ENCODE measurements at regions not wholly inside any gene's neighbourhood (a gene's known extent, or its start where the extent isn't known, plus 50 kb on each side); places are given as distances from the start of the nearest gene placed in this dataset.

DNA sequence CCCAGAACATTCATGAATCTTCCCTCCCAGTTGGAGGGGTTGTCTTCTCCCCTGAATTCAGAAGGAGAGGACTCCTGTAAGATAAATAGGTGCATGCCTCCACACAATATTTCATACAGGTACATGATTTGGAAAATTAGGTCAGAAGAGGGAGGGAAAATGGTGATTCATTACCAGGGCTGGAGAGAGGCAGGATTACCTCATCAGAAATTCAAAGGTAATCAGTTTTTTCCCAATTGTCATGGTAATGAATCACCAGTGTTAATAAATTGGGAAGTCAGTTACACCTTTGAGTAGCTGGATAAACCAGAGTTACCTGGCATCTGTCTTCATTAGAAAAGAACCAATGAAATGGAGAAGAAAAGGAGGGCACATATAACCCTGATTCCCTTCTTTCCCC is 128.5 kb downstream of the EN1 start:
- TF ChIP-seq, protein P1, sequence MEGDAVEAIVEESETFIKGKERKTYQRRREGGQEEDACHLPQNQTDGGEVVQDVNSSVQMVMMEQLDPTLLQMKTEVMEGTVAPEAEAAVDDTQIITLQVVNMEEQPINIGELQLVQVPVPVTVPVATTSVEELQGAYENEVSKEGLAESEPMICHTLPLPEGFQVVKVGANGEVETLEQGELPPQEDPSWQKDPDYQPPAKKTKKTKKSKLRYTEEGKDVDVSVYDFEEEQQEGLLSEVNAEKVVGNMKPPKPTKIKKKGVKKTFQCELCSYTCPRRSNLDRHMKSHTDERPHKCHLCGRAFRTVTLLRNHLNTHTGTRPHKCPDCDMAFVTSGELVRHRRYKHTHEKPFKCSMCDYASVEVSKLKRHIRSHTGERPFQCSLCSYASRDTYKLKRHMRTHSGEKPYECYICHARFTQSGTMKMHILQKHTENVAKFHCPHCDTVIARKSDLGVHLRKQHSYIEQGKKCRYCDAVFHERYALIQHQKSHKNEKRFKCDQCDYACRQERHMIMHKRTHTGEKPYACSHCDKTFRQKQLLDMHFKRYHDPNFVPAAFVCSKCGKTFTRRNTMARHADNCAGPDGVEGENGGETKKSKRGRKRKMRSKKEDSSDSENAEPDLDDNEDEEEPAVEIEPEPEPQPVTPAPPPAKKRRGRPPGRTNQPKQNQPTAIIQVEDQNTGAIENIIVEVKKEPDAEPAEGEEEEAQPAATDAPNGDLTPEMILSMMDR (conservative IDR thresholded peaks at IDR 0.05; ENCODE audit: low read length) = no peak
- TF ChIP-seq EZH2phosphoT487 (IDR thresholded peaks at IDR 0.05; ENCODE audit: borderline replicate concordance) = no peak
